Uterus (tissue), 3 donors: ENCODE measurements at regions not wholly inside any gene's neighbourhood (a gene's known extent, or its start where the extent isn't known, plus 50 kb on each side); places are given as distances from the start of the nearest gene placed in this dataset.

Experiments used
- DNase-seq, 2 donors: peaks; one replicate each; pipeline ENCODE4 v3.0.0-alpha.2; 2019 to 2020
- H3K27ac ChIP-seq, 2 donors: fragments of 200-600 bp; sonication (generic); 1 replicate in 1 of 2; 2 replicates in 1 of 2; pipeline ENCODE4 v1.5.1; 2016 to 2018
- H3K27me3 ChIP-seq, 2 donors: fragments of 200-600 bp; sonication (generic); one replicate each; pipeline ENCODE4 v1.5.1; 2018 to 2019; ENCODE audit warnings: control low read depth in 1 of 2
- H3K36me3 ChIP-seq, 2 donors: fragments of 200-600 bp; sonication (generic); one replicate each; pipeline ENCODE4 v1.5.1; 2019; ENCODE audit warnings: control low read depth in 1 of 2
- H3K4me1 ChIP-seq, 2 donors: fragments of 200-600 bp; sonication (generic); one replicate each; pipeline ENCODE4 v1.5.1; 2018 to 2019; ENCODE audit warnings: control low read depth in 1 of 2
- H3K4me3 ChIP-seq, 2 donors: fragments of 200-600 bp; sonication (generic); 1 replicate in 1 of 2; 2 replicates in 1 of 2; pipeline ENCODE4 v1.5.1; 2018 to 2019; ENCODE audit warnings: mild to moderate bottlenecking in 1 of 2
- H3K9me3 ChIP-seq, 2 donors: fragments of 200-600 bp; sonication (generic); one replicate each; pipeline ENCODE4 v1.5.1; 2019; ENCODE audit warnings: control low read depth in 1 of 2
- POLR2A ChIP-seq, 2 donors: fragments of 450-650 bp; IDR thresholded peaks; one replicate each; pipeline ENCODE4 v1.6.1; 2016; ENCODE audit warnings: antibody characterized with exemption in 2 of 2, mild to moderate bottlenecking in 1 of 2, moderate library complexity in 1 of 2
- intact Hi-C: fragments of 100-400 bp; cut with DNase I; formaldehyde crosslinking; loops from one replicate; pipeline ENCODE4 v1.15.1; 2023; ENCODE audit warnings: low total_unique reads
- TF ChIP-seq, protein P1 (sequence below), 4 experiments: fragments of 200-600 bp in 2 of 4; fragments of 450-650 bp in 2 of 4; sonication (generic) in 2 of 4; IDR thresholded peaks; one replicate each; pipeline ENCODE4 v1.5.1; 2016 to 2019; ENCODE audit warnings: antibody characterized with exemption in 4 of 4, mild to moderate bottlenecking in 2 of 4, moderate library complexity in 1 of 4
- donor health status: DM: yes; HTN: yes; CAD: no.

DNA sequence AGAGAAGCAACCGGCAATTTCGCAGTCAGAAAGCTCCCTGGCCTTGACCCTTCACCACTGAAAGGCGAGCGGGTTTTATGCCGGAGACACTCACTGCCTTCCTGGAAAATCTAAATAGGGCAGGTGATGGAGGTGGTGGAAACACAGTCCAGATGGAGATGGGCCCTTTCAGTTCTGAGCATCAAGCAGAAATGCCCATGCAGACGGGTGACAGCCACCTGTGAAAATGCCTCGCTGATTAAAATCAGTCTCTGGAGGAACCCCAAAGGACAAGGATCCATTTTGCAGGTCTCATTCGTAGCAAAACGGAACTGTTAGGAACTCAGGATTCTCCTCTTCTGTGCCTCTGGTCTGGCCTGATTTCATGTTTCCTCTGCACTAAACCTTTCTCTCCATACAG, 74.2 kb downstream of the FZD10 start:
- H3K27me3 ChIP-seq: no peaks in the 10 kb centered on the region
- TF ChIP-seq, protein P1, sequence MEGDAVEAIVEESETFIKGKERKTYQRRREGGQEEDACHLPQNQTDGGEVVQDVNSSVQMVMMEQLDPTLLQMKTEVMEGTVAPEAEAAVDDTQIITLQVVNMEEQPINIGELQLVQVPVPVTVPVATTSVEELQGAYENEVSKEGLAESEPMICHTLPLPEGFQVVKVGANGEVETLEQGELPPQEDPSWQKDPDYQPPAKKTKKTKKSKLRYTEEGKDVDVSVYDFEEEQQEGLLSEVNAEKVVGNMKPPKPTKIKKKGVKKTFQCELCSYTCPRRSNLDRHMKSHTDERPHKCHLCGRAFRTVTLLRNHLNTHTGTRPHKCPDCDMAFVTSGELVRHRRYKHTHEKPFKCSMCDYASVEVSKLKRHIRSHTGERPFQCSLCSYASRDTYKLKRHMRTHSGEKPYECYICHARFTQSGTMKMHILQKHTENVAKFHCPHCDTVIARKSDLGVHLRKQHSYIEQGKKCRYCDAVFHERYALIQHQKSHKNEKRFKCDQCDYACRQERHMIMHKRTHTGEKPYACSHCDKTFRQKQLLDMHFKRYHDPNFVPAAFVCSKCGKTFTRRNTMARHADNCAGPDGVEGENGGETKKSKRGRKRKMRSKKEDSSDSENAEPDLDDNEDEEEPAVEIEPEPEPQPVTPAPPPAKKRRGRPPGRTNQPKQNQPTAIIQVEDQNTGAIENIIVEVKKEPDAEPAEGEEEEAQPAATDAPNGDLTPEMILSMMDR (IDR thresholded peaks at IDR 0.05): no peak
- no peak for TF ChIP-seq POLR2A (IDR thresholded peaks at IDR 0.05)
- no peak overlapping the region for H3K27ac ChIP-seq
- H3K4me1 ChIP-seq: no peaks in the 10 kb centered on the region
- no peak overlapping the region for H3K4me3 ChIP-seq
- H3K9me3 ChIP-seq: no peaks in the 10 kb centered on the region
- H3K36me3 ChIP-seq: no peaks in the 10 kb centered on the region
- DNase-seq: no peak
- intact Hi-C loops: no loop called here

DNA sequence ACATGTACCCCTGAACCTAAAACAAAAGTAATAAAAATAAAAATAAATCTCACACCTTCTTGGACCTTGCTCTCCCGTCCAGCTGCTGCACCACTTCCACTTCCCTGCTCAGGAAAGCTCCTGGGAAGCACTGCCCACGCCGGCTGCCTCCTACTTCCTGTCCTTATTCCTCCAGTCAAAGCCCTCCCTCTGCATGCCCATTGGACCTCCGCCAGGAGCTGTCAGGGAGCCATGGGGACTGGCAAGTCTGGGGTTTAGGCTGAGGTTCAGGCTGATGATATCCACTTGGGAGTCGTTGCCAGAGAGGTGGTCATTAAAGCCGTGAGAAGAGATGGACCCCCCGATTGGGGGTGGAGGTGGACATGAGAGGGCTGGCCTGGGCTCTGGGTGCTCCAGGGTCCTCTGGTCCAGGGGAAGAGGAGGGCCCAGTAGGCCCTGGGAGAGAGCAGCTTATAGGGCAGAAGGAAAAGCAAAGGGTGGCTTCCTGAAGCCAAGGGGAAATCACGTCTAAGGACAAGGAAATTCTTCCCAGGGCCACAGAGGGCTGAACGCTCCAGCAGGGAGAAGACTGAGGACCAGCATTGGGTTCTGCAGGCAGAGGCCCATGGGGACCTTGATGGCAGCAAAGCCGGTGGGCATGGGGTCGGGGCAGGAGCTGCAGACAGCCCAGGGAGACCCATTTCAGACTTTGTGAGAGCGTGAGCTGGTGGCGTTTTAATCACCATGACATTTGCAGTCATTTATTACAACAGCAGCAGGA, 78.7 kb downstream of the FZD10 start:
- H3K27ac ChIP-seq: no peak overlapping the region
- no peaks in the 10 kb centered on the region for H3K27me3 ChIP-seq
- H3K9me3 ChIP-seq: no peaks in the 10 kb centered on the region
- TF ChIP-seq, protein P1 (IDR thresholded peaks at IDR 0.05): no peak
- no peak for TF ChIP-seq POLR2A (IDR thresholded peaks at IDR 0.05)
- no peak for DNase-seq
- no peaks in the 10 kb centered on the region for H3K4me1 ChIP-seq
- no peaks in the 10 kb centered on the region for H3K36me3 ChIP-seq
- H3K4me3 ChIP-seq: no peak overlapping the region
- intact Hi-C loops: no loop called here

DNA sequence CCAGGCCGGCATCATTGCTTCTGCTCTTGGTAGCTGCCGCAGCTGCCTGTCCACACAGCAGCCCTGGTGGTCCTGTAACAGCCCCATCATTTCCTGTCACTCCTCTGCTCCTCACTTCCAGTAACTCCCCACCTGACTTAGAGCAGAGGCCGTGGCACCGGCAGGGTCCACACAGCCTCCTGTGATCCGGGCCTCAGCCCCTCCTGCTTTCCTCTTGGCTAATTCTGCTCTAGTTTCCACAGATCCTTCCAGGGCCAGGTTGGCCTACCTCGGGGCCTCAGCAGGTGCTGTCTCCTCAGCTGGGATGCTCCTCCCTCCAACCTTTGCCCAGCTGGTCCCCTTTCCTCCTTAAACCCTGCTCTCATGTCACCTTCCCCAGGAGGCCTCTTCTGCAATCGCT, 80.2 kb downstream of the FZD10 start:
- no peaks in the 10 kb centered on the region for H3K36me3 ChIP-seq
- no peak overlapping the region for H3K27ac ChIP-seq
- intact Hi-C loops: no loop called here
- H3K27me3 ChIP-seq: no peaks in the 10 kb centered on the region
- H3K4me1 ChIP-seq: no peaks in the 10 kb centered on the region
- DNase-seq: no peak
- no peaks in the 10 kb centered on the region for H3K9me3 ChIP-seq
- no peak for TF ChIP-seq POLR2A (IDR thresholded peaks at IDR 0.05)
- TF ChIP-seq, protein P1 (IDR thresholded peaks at IDR 0.05): no peak
- H3K4me3 ChIP-seq: no peak overlapping the region

DNA sequence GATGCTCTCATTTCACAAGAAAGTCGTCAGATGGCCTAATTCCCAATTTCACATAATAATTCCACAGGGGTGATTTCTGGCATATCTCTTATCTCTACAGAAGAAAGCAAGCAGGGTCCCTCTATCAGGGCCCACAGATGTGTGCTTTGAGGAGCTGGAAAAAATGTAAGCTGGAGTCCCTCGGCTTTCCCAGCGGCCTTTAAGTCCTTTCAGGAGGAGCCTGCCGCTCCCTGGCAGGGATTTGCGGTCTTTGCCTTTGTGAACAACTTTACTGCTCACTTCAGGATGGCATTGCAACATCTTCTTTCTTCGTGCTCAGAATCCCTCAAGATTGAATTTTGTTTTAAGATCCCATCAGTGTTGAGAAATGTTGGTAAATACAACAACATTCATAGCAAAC, 83.0 kb downstream of the FZD10 start:
- intact Hi-C loops: no loop called here
- no peaks in the 10 kb centered on the region for H3K36me3 ChIP-seq
- no peak for DNase-seq
- TF ChIP-seq, protein P1 (IDR thresholded peaks at IDR 0.05): no peak
- TF ChIP-seq POLR2A (IDR thresholded peaks at IDR 0.05): no peak
- H3K9me3 ChIP-seq: no peaks in the 10 kb centered on the region
- H3K27ac ChIP-seq: no peak overlapping the region
- H3K27me3 ChIP-seq: no peaks in the 10 kb centered on the region
- H3K4me1 ChIP-seq: no peaks in the 10 kb centered on the region
- H3K4me3 ChIP-seq: no peak overlapping the region

DNA sequence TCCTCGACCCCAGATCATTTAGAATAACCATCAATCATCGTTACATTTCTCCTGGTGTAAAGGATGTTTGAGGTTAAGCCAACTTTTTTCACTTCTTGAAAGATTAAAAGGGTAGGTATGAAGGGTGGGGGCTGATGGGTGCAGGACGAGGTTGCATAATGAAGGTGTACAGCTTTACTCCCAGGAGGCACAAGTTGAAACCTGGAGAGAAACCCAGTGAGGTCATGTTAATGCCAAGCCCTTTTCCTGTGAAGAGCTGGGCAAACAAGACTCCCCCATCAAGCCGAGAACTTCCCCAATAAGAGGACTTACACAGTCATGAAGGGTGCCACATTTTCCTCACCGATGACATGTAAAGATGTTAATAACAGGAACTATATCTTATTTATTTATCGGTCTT, 84.3 kb downstream of the FZD10 start:
- Histone ChIP-seq H3K4me3 (no peak overlapping the region), H3K36me3 (no peaks in the 10 kb centered on the region), H3K9me3 (no peaks in the 10 kb centered on the region), H3K27ac (no peak overlapping the region), H3K4me1 (no peaks in the 10 kb centered on the region), H3K27me3 (no peaks in the 10 kb centered on the region)
- TF ChIP-seq, protein P1 (IDR thresholded peaks at IDR 0.05): no peak
- no peak for TF ChIP-seq POLR2A (IDR thresholded peaks at IDR 0.05)
- intact Hi-C loops: no loop called here
- DNase-seq: no peak
